ENCODE measurements at regions not wholly inside any gene's neighbourhood (a gene's known extent, or its start where the extent isn't known, plus 50 kb on each side); places are given as distances from the start of the nearest gene placed in this dataset.

DNA sequence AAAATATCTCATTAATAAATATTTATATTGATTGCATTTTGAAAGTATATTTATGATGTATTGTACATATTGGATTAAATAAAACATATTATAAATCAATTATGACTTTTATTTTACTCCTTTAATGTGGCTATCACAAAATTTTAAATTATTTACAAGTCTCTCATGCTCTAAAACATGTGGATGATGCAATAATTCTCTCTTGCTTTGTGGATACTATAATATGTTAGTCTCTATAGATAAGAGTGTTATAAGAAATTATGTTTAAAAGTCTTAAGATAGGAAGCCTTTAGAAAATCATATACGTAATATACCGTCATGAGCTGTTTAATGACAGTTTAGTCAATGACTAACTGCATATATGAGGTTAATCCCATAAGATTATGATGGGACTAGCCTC lies 547.4 kb upstream of the ALCAM start (continued):
- TF ChIP-seq, protein P1, sequence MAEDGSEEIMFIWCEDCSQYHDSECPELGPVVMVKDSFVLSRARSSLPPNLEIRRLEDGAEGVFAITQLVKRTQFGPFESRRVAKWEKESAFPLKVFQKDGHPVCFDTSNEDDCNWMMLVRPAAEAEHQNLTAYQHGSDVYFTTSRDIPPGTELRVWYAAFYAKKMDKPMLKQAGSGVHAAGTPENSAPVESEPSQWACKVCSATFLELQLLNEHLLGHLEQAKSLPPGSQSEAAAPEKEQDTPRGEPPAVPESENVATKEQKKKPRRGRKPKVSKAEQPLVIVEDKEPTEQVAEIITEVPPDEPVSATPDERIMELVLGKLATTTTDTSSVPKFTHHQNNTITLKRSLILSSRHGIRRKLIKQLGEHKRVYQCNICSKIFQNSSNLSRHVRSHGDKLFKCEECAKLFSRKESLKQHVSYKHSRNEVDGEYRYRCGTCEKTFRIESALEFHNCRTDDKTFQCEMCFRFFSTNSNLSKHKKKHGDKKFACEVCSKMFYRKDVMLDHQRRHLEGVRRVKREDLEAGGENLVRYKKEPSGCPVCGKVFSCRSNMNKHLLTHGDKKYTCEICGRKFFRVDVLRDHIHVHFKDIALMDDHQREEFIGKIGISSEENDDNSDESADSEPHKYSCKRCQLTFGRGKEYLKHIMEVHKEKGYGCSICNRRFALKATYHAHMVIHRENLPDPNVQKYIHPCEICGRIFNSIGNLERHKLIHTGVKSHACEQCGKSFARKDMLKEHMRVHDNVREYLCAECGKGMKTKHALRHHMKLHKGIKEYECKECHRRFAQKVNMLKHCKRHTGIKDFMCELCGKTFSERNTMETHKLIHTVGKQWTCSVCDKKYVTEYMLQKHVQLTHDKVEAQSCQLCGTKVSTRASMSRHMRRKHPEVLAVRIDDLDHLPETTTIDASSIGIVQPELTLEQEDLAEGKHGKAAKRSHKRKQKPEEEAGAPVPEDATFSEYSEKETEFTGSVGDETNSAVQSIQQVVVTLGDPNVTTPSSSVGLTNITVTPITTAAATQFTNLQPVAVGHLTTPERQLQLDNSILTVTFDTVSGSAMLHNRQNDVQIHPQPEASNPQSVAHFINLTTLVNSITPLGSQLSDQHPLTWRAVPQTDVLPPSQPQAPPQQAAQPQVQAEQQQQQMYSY (CRISPR knock-in tag; IDR thresholded peaks at IDR 0.05), result no peak
- TF ChIP-seq, protein P2, sequence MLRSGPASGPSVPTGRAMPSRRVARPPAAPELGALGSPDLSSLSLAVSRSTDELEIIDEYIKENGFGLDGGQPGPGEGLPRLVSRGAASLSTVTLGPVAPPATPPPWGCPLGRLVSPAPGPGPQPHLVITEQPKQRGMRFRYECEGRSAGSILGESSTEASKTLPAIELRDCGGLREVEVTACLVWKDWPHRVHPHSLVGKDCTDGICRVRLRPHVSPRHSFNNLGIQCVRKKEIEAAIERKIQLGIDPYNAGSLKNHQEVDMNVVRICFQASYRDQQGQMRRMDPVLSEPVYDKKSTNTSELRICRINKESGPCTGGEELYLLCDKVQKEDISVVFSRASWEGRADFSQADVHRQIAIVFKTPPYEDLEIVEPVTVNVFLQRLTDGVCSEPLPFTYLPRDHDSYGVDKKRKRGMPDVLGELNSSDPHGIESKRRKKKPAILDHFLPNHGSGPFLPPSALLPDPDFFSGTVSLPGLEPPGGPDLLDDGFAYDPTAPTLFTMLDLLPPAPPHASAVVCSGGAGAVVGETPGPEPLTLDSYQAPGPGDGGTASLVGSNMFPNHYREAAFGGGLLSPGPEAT (IDR thresholded peaks at IDR 0.05; ENCODE audit: low read depth), result no peak
- TF ChIP-seq NRF1 (conservative IDR thresholded peaks at IDR 0.05; ENCODE audit: low read depth, low read length) (no peak), SIN3A (IDR thresholded peaks at IDR 0.05; ENCODE audit: low read depth, low read length) (no peak), CREB1 (IDR thresholded peaks at IDR 0.05; ENCODE audit: low read depth) (no peak)

DNA sequence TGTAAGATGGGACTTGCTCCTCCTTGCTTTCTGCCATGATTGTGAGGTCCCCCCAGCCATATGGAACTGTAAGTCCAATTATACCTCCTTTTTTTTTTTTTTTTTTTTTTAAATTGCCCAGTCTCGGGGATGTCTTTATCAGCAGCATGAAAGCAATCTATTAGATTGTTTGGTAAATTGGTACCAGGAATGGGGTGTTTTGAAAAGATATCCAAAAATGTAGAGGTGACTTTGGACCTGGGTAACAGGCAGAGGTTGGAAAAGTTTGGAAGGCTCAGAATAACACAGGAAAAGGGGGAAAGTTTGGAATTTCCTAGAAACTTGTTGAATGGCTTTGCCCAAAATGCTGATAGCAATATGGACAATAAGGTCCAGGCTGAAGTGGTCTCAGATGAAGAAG lies 545.8 kb upstream of the ALCAM start:
- no peak overlapping the region for H2AFZ ChIP-seq (ENCODE audit: control insufficient read depth, low read depth, low read length)
- intact Hi-C loops (cut with micrococcal nuclease; ENCODE audit: unreplicated experiment) (no loop called here), in situ Hi-C loops (cut with MboI) (no loop called here)
- no peak overlapping the region for H3K4me3 ChIP-seq
- H3K36me3 ChIP-seq (ENCODE audit: control insufficient read depth in 2 of 2, insufficient read depth in 2 of 2, low read length in 1 of 2), result no peaks in the 10 kb centered on the region
- ChIA-PET RAD21 (ENCODE audit: unreplicated experiment) (no interaction called here), CTCF (no interaction called here), POLR2A (interaction anchor here (0.7 kb wide), 1 partner anchor 54 kb away, joined by 3 read pairs; no protein-coding TSS in a partner anchor), SMC1A (ENCODE audit: uncharacterized antibody, unreplicated experiment) (no interaction called here)
- no peaks in the 10 kb centered on the region for H3K4me1 ChIP-seq (ENCODE audit: control insufficient read depth, insufficient read depth, low read length)
- ATAC-seq (no peak), DNase-seq (ENCODE audit: low read depth, low spot score) (no peak), FAIRE-seq (no peak)
- H4K20me1 ChIP-seq (ENCODE audit: control insufficient read depth, insufficient read depth), result no peaks in the 10 kb centered on the region
- no peaks in the 10 kb centered on the region for H3K27me3 ChIP-seq (replicated peaks in 1 of 2; ENCODE audit: control insufficient read depth in 2 of 2, insufficient read depth in 2 of 2, low read length in 1 of 2)
- H3K27ac ChIP-seq (ENCODE audit: control insufficient read depth, insufficient read depth), result no peak overlapping the region
- H3K9me3 ChIP-seq (replicated peaks; ENCODE audit: control insufficient read depth, insufficient read depth, low read length), result no peaks in the 10 kb centered on the region
- BruUV-seq (replicated peaks), result no TSS peak
- no peak overlapping the region for H3K4me2 ChIP-seq (ENCODE audit: control insufficient read depth, insufficient read depth)
- no peak overlapping the region for H3K9ac ChIP-seq (ENCODE audit: control insufficient read depth, insufficient read depth, low read length)
- WGBS (ENCODE audit: insufficient coverage, insufficient replicate concordance, low lambda C conversion rate, missing lambda C conversion rate), result 0% methylated on average over 1 of the region's 1 CpG
- no peaks in the 10 kb centered on the region for H3K79me2 ChIP-seq (ENCODE audit: control insufficient read depth, insufficient read depth, low read length)
- TF ChIP-seq ZNF217 (IDR thresholded peaks at IDR 0.05), result no peak
- TF ChIP-seq TCF7 (IDR thresholded peaks at IDR 0.05; ENCODE audit: borderline replicate concordance), result no peak
- no peak for TF ChIP-seq DPF2 (IDR thresholded peaks at IDR 0.05)
- TF ChIP-seq BHLHE40 (IDR thresholded peaks at IDR 0.05; ENCODE audit: borderline replicate concordance in 1 of 2, low read depth in 2 of 2, low read length in 1 of 2), result no peak
- TF ChIP-seq ZNF384 (IDR thresholded peaks at IDR 0.05; ENCODE audit: borderline replicate concordance, low read depth, low read length), result no peak
- no peak for TF ChIP-seq SPI1 (IDR thresholded peaks at IDR 0.05; ENCODE audit: borderline replicate concordance, insufficient read depth, low read depth, low read length)
- TF ChIP-seq MTA3 (IDR thresholded peaks at IDR 0.05; ENCODE audit: borderline replicate concordance, low read length), result no peak
- TF ChIP-seq SRF (IDR thresholded peaks at IDR 0.05; ENCODE audit: low read depth in 2 of 2, low read length in 2 of 2), result no peak
- no peak for TF ChIP-seq ATF7 (IDR thresholded peaks at IDR 0.05; ENCODE audit: low read depth)
- no peak for TF ChIP-seq NR2C2 (IDR thresholded peaks at IDR 0.05; ENCODE audit: borderline replicate concordance, control insufficient read depth, insufficient read length, low read depth)
- no peak for TF ChIP-seq JUNB (IDR thresholded peaks at IDR 0.05)
- no peak for TF ChIP-seq MTA2 (IDR thresholded peaks at IDR 0.05; ENCODE audit: low read depth)
- TF ChIP-seq, protein P3, sequence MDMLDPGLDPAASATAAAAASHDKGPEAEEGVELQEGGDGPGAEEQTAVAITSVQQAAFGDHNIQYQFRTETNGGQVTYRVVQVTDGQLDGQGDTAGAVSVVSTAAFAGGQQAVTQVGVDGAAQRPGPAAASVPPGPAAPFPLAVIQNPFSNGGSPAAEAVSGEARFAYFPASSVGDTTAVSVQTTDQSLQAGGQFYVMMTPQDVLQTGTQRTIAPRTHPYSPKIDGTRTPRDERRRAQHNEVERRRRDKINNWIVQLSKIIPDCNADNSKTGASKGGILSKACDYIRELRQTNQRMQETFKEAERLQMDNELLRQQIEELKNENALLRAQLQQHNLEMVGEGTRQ (IDR thresholded peaks at IDR 0.05; ENCODE audit: borderline replicate concordance, low read depth, low read length), result no peak
